ENCODE measurements at regions not wholly inside any gene's neighbourhood (a gene's known extent, or its start where the extent isn't known, plus 50 kb on each side); places are given as distances from the start of the nearest gene placed in this dataset.
"Not testable (repeated sequence)": the region's sequence is repeated elsewhere in the genome, so short reads cannot be mapped to it uniquely, and the experiment has no call there.

GRCh38 chr20:29318871-29319461 is 1938.5 kb upstream of the DEFB115 start:
- H3K4me1 Mint-ChIP-seq: peaks cover 0 to 4% of the 10 kb centered on the region in 2 donors
- ATAC-seq (no peak), DNase-seq (no peak)
- intact Hi-C loops (cut with micrococcal nuclease): no loop called here
- 64% methylated on average over 37 of the region's 37 CpGs for WGBS (ENCODE audit: insufficient coverage)
- peaks cover 0 to 10% of the 10 kb centered on the region in 2 donors for H3K27me3 Mint-ChIP-seq (ENCODE audit: low read depth in 2 of 2)
- Histone ChIP-seq H3K27me3 (ENCODE audit: control insufficient read depth, insufficient read depth, low read length) (no peaks in the 10 kb centered on the region), H3K36me3 (ENCODE audit: control insufficient read depth, insufficient read depth, low read length) (no peaks in the 10 kb centered on the region), H3K27ac (ENCODE audit: low read length) (no peak overlapping the region), H3K4me3 (ENCODE audit: low read length) (no peak overlapping the region), H3K4me1 (ENCODE audit: control insufficient read depth, insufficient read depth, low read length) (no peaks in the 10 kb centered on the region), H3K9me3 (ENCODE audit: control insufficient read depth, insufficient read depth, low read length) (peaks cover 10% of the 10 kb centered on the region)
- TF ChIP-seq CTCF (IDR thresholded peaks at IDR 0.05): no peak
- no peak overlapping the region for H3K4me3 Mint-ChIP-seq
- peaks cover 3 to 11% of the 10 kb centered on the region in 2 donors for H3K9me3 Mint-ChIP-seq
- H3K27ac Mint-ChIP-seq: no peak overlapping the region
- peaks cover 7% of the 10 kb centered on the region for H3K36me3 Mint-ChIP-seq

GRCh38 chr20:29319725-29320124 is 1937.7 kb upstream of the DEFB115 start:
- Histone ChIP-seq H3K4me1 (ENCODE audit: control insufficient read depth, insufficient read depth, low read length) (no peaks in the 10 kb centered on the region), H3K4me3 (ENCODE audit: low read length) (no peak overlapping the region), H3K9me3 (ENCODE audit: control insufficient read depth, insufficient read depth, low read length) (peaks cover 11% of the 10 kb centered on the region), H3K27me3 (ENCODE audit: control insufficient read depth, insufficient read depth, low read length) (no peaks in the 10 kb centered on the region), H3K36me3 (ENCODE audit: control insufficient read depth, insufficient read depth, low read length) (no peaks in the 10 kb centered on the region), H3K27ac (ENCODE audit: low read length) (no peak overlapping the region)
- 50% methylated on average over 23 of the region's 23 CpGs for WGBS (ENCODE audit: insufficient coverage)
- Mint-ChIP-seq H3K9me3 (peaks cover 0 to 5% of the 10 kb centered on the region in 2 donors), H3K4me1 (peaks cover 0 to 4% of the 10 kb centered on the region in 2 donors), H3K36me3 (no peaks in the 10 kb centered on the region), H3K27ac (no peak overlapping the region), H3K4me3 (no peak overlapping the region), H3K27me3 (ENCODE audit: low read depth in 2 of 2) (peaks cover 0 to 12% of the 10 kb centered on the region in 2 donors)
- TF ChIP-seq CTCF (IDR thresholded peaks at IDR 0.05): no peak
- no peak for DNase-seq
- no peak for ATAC-seq
- intact Hi-C loops (cut with micrococcal nuclease): no loop called here

- H3K4me1 Mint-ChIP-seq; H3K9me3 Mint-ChIP-seq; H3K4me1 ChIP-seq (ENCODE audit: control insufficient read depth, insufficient read depth, low read length); H3K4me3 ChIP-seq (ENCODE audit: low read length); H3K27ac Mint-ChIP-seq; H3K4me3 Mint-ChIP-seq; DNase-seq; ATAC-seq; H3K27me3 ChIP-seq (ENCODE audit: control insufficient read depth, insufficient read depth, low read length); intact Hi-C loops (cut with micrococcal nuclease); H3K36me3 ChIP-seq (ENCODE audit: control insufficient read depth, insufficient read depth, low read length); H3K36me3 Mint-ChIP-seq; H3K27ac ChIP-seq (ENCODE audit: low read length): not testable (repeated sequence)
- peaks cover 0 to 12% of the 10 kb centered on the region in 2 donors for H3K27me3 Mint-ChIP-seq (ENCODE audit: low read depth in 2 of 2)
- 38% methylated on average over 35 of the region's 35 CpGs for WGBS (ENCODE audit: insufficient coverage)
- peaks cover 11% of the 10 kb centered on the region for H3K9me3 ChIP-seq (ENCODE audit: control insufficient read depth, insufficient read depth, low read length)
Measured at GRCh38 chr20:29320216-29320949, 1937.1 kb upstream of the DEFB115 start.

- DNase-seq, H3K36me3 Mint-ChIP-seq: not testable (repeated sequence)
Measured at GRCh38 chr20:29323631-29324515, 1933.6 kb upstream of the DEFB115 start.

GRCh38 chr20:29324516-29325303 is 1932.8 kb upstream of the DEFB115 start:
- H3K36me3 Mint-ChIP-seq; H3K27ac ChIP-seq (ENCODE audit: low read length); H3K36me3 ChIP-seq (ENCODE audit: control insufficient read depth, insufficient read depth, low read length); DNase-seq; H3K27me3 ChIP-seq (ENCODE audit: control insufficient read depth, insufficient read depth, low read length); H3K4me3 Mint-ChIP-seq; H3K9me3 Mint-ChIP-seq; H3K4me1 ChIP-seq (ENCODE audit: control insufficient read depth, insufficient read depth, low read length); H3K4me3 ChIP-seq (ENCODE audit: low read length); intact Hi-C loops (cut with micrococcal nuclease); H3K27ac Mint-ChIP-seq; ATAC-seq: not testable (repeated sequence)
- WGBS (ENCODE audit: insufficient coverage): 75% methylated on average over 34 of the region's 34 CpGs
- Mint-ChIP-seq H3K4me1 (peaks cover 0 to 13% of the 10 kb centered on the region in 2 donors), H3K27me3 (ENCODE audit: low read depth in 2 of 2) (peaks cover 0 to 14% of the 10 kb centered on the region in 2 donors)
- H3K9me3 ChIP-seq (ENCODE audit: control insufficient read depth, insufficient read depth, low read length): peaks cover 16% of the 10 kb centered on the region

More at GRCh38 chr20:29323631-29324515, 1933.6 kb upstream of the DEFB115 start:
- H3K27ac Mint-ChIP-seq; H3K27me3 ChIP-seq (ENCODE audit: control insufficient read depth, insufficient read depth, low read length); H3K27ac ChIP-seq (ENCODE audit: low read length); ATAC-seq; H3K4me1 ChIP-seq (ENCODE audit: control insufficient read depth, insufficient read depth, low read length); H3K4me3 Mint-ChIP-seq; H3K9me3 Mint-ChIP-seq; H3K4me3 ChIP-seq (ENCODE audit: low read length); intact Hi-C loops (cut with micrococcal nuclease); H3K36me3 ChIP-seq (ENCODE audit: control insufficient read depth, insufficient read depth, low read length): not testable (repeated sequence)
- peaks cover 0 to 14% of the 10 kb centered on the region in 2 donors for H3K4me1 Mint-ChIP-seq
- 82% methylated on average over 37 of the region's 37 CpGs for WGBS (ENCODE audit: insufficient coverage)
- H3K9me3 ChIP-seq (ENCODE audit: control insufficient read depth, insufficient read depth, low read length): peaks cover 18% of the 10 kb centered on the region
- H3K27me3 Mint-ChIP-seq (ENCODE audit: low read depth in 2 of 2): peaks cover 0 to 15% of the 10 kb centered on the region in 2 donors
